ENCODE measurements at regions not wholly inside any gene's neighbourhood (a gene's known extent, or its start where the extent isn't known, plus 50 kb on each side); places are given as distances from the start of the nearest gene placed in this dataset.

GRCh38 chr9:117958726-117959125 lies 254.5 kb downstream of the TLR4 start:
- TF ChIP-seq CTCF (IDR thresholded peaks at IDR 0.05) (no peak), POLR2A (IDR thresholded peaks at IDR 0.05) (no peak)
